Type B pancreatic cell (in vitro differentiated cells): ENCODE measurements at regions not wholly inside any gene's neighbourhood (a gene's known extent, or its start where the extent isn't known, plus 50 kb on each side); places are given as distances from the start of the nearest gene placed in this dataset.

Experiments
- DNase-seq: peaks from one replicate; pipeline ENCODE4 v3.0.0; 2021; ENCODE audit warnings: mixed read lengths; ENCODE audit not compliant: unreplicated experiment; ENCODE audit errors: extremely low spot score
- H3K27ac Mint-ChIP-seq: 2 replicates; pipeline ENCODE4 v1.8.0; 2021; ENCODE audit warnings: mild to moderate bottlenecking, mixed read lengths
- H3K27me3 Mint-ChIP-seq: 2 replicates; pipeline ENCODE4 v1.8.0; 2021; ENCODE audit warnings: mixed read lengths
- H3K36me3 Mint-ChIP-seq: 2 replicates; pipeline ENCODE4 v1.8.0; 2021; ENCODE audit warnings: mixed read lengths
- H3K4me1 Mint-ChIP-seq: one replicate; pipeline ENCODE4 v1.8.0; 2021; ENCODE audit warnings: mixed read lengths; ENCODE audit not compliant: unreplicated experiment
- H3K4me3 Mint-ChIP-seq: 2 replicates; pipeline ENCODE4 v1.8.0; 2021; ENCODE audit warnings: mild to moderate bottlenecking, mixed read lengths
- H3K9me3 Mint-ChIP-seq: 2 replicates; pipeline ENCODE4 v1.8.0; 2021; ENCODE audit warnings: mixed read lengths
- TF ChIP-seq, protein P1 (sequence below): fragments of 200-600 bp; sonication (generic); conservative IDR thresholded peaks from 2 replicates; pipeline ENCODE4 v1.5.0; 2021; ENCODE audit warnings: antibody characterized with exemption, mild to moderate bottlenecking

DNA sequence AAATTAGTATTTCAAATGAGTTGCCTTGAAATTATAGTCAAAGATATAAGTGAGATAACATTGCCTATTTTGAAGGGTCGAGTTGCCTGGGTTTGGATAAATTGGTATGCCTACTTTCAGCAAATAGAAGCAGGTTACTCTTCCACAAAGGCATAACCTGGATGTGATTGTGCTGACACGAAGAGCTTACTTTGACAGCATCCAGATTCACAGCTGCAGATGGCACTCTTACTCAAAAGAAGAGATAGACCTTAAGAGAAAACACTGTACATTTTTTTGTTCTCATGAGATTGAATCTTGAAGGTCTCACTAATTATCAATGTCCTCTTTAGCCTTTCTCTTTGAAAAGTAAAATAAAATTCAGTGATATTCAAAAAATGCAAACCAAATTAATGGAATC, 1338.7 kb downstream of the REEP3 start:
- no peaks in the 10 kb centered on the region for H3K9me3 Mint-ChIP-seq
- H3K4me3 Mint-ChIP-seq: no peak overlapping the region
- no peaks in the 10 kb centered on the region for H3K27me3 Mint-ChIP-seq
- H3K36me3 Mint-ChIP-seq: no peaks in the 10 kb centered on the region
- no peak for DNase-seq
- H3K27ac Mint-ChIP-seq: no peak overlapping the region
- TF ChIP-seq, protein P1, sequence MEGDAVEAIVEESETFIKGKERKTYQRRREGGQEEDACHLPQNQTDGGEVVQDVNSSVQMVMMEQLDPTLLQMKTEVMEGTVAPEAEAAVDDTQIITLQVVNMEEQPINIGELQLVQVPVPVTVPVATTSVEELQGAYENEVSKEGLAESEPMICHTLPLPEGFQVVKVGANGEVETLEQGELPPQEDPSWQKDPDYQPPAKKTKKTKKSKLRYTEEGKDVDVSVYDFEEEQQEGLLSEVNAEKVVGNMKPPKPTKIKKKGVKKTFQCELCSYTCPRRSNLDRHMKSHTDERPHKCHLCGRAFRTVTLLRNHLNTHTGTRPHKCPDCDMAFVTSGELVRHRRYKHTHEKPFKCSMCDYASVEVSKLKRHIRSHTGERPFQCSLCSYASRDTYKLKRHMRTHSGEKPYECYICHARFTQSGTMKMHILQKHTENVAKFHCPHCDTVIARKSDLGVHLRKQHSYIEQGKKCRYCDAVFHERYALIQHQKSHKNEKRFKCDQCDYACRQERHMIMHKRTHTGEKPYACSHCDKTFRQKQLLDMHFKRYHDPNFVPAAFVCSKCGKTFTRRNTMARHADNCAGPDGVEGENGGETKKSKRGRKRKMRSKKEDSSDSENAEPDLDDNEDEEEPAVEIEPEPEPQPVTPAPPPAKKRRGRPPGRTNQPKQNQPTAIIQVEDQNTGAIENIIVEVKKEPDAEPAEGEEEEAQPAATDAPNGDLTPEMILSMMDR: no peak
- no peaks in the 10 kb centered on the region for H3K4me1 Mint-ChIP-seq

DNA sequence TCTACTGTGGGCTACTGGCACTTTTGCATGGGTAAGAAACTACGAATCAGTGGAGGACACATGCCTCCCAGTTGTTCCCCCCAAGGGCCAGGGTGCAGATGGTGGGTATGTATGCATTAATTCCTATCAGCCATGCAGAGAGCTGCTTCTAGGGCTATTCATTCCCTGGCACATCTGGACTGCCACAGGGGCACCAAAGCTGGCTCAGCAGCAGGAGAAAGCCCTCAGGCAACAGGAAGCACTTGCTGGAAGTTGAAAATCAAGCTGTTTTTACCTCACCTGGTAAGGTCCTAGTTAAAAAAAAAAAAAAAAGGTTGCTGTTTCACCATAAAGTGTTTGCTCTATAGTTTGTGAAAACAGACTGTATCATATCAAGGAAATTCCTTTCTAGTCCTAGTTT, 1342.6 kb downstream of the REEP3 start:
- H3K4me1 Mint-ChIP-seq: no peaks in the 10 kb centered on the region
- H3K27me3 Mint-ChIP-seq: no peaks in the 10 kb centered on the region
- no peaks in the 10 kb centered on the region for H3K9me3 Mint-ChIP-seq
- DNase-seq: no peak
- H3K4me3 Mint-ChIP-seq: no peak overlapping the region
- TF ChIP-seq, protein P1: no peak
- no peak overlapping the region for H3K27ac Mint-ChIP-seq
- no peaks in the 10 kb centered on the region for H3K36me3 Mint-ChIP-seq

DNA sequence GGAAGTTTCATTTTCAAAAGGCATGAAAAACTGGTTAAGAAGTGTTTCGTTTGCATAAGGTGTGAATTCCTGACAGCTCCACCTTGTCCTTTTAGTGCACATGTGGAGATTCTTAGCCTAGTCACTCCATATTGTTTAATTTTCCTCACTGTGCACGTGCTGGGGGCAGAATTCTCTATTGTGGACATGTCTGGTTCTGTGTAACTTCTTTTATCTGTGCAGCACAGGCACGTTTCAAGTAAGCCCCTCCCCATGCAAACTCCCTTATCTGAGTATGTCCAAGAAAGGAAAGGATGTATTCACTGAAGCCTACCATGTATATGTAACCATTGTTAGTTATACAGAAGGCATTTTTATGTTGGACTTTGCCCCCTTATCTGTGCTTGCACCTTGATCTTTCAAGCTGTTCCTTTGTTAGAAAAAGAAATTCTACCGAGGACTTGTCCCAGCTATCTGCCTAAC, 1346.3 kb downstream of the REEP3 start:
- TF ChIP-seq, protein P1: no peak
- H3K27ac Mint-ChIP-seq: peak overlapping the region; percentile 33
- no peaks in the 10 kb centered on the region for H3K9me3 Mint-ChIP-seq
- H3K27me3 Mint-ChIP-seq: no peaks in the 10 kb centered on the region
- no peak overlapping the region for H3K4me3 Mint-ChIP-seq
- no peak for DNase-seq
- no peaks in the 10 kb centered on the region for H3K36me3 Mint-ChIP-seq
- no peaks in the 10 kb centered on the region for H3K4me1 Mint-ChIP-seq

DNA sequence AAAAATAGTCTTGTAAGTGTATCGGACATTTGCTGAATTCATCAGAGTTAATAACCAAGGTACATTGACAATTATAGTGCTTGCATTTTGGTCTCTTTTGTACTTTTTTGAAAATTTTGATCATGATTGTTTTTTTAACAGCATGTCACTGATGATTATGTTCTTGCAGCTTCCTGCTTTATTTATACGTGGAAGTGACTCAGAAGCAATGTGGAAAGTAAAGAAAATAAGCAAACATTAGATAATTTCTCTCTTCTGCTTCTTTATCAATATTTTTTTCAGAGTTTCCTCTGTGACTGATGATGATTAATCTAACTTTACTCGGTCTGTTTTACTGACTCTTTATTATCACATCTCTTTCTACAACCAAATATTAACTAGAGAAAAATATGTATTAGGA, 1351.9 kb downstream of the REEP3 start:
- Mint-ChIP-seq H3K27me3 (no peaks in the 10 kb centered on the region), H3K4me3 (no peak overlapping the region), H3K27ac (no peak overlapping the region), H3K4me1 (no peaks in the 10 kb centered on the region), H3K36me3 (no peaks in the 10 kb centered on the region), H3K9me3 (no peaks in the 10 kb centered on the region)
- TF ChIP-seq, protein P1: no peak
- DNase-seq: no peak

DNA sequence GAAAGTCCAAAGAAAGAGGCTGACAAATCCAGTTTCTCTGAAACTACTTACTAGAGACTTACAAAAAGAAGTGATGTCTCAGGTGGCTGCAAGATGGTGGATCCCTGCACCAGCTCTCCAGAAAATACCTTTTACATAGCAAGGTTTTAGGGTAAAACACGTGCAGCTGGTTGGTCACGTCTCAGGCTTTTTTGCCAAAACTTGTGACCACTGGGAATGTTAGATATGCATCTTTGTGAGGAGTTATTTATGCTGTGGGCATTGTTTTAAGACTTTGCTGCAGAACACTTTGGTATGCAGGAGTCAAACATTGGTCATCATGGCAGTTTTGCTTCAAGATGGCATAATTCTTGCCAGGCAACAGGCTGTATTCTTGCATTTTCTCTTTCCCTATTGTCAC, 1352.8 kb downstream of the REEP3 start:
- Mint-ChIP-seq H3K9me3 (no peaks in the 10 kb centered on the region), H3K4me3 (no peak overlapping the region), H3K4me1 (no peaks in the 10 kb centered on the region), H3K27ac (no peak overlapping the region), H3K27me3 (no peaks in the 10 kb centered on the region), H3K36me3 (no peaks in the 10 kb centered on the region)
- no peak for DNase-seq
- TF ChIP-seq, protein P1: no peak

DNA sequence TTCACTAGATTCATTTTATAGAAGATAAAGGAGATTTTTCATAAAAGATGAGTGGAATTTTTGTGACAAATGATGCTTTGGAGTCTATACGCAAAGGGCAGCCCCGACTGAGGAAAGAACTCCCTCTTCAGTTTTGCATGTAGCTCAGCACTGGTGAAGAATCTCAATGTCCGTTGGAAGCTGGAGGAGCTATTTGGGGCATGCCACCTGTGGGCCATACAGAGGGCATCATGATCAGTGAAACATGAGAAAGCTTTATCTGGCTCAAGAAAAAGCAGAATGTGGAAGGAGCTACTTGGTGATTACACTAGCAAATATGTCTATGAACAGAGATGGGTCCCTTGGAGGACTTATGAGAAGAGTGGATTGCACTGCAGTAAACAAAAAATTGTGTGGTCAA, 1359.3 kb downstream of the REEP3 start:
- H3K9me3 Mint-ChIP-seq: no peaks in the 10 kb centered on the region
- no peak for DNase-seq
- no peaks in the 10 kb centered on the region for H3K27me3 Mint-ChIP-seq
- no peaks in the 10 kb centered on the region for H3K4me1 Mint-ChIP-seq
- no peaks in the 10 kb centered on the region for H3K36me3 Mint-ChIP-seq
- TF ChIP-seq, protein P1: no peak
- no peak overlapping the region for H3K4me3 Mint-ChIP-seq
- no peak overlapping the region for H3K27ac Mint-ChIP-seq
